ENCODE measurements at regions not wholly inside any gene's neighbourhood (a gene's known extent, or its start where the extent isn't known, plus 50 kb on each side); places are given as distances from the start of the nearest gene placed in this dataset.

GRCh38 chr18:10119528-10119927 lies 205.7 kb downstream of the VAPA start:
- Histone ChIP-seq H4K5ac (ENCODE audit: insufficient read length, low read depth, low read length) (no peak overlapping the region), H3K56ac (ENCODE audit: insufficient read length, low read depth, low read length) (no peak overlapping the region), H3K9me3 (ENCODE audit: control insufficient read depth, low read depth, low read length) (no peaks in the 10 kb centered on the region), H3K23me2 (ENCODE audit: insufficient read length, low read depth, low read length, poor library complexity, severe bottlenecking) (no peaks in the 10 kb centered on the region), H3K14ac (ENCODE audit: insufficient read depth, low read length) (no peak overlapping the region), H3K79me2 (ENCODE audit: insufficient read depth, low read length) (no peaks in the 10 kb centered on the region), H3K27me3 (ENCODE audit: insufficient read depth, low read length) (no peaks in the 10 kb centered on the region), H2BK12ac (ENCODE audit: insufficient read length, low read depth, low read length) (no peak overlapping the region), H3K27ac (ENCODE audit: insufficient read length, low read depth, low read length) (no peak overlapping the region), H4K8ac (replicated peaks; ENCODE audit: insufficient read length, low read depth, low read length) (no peak overlapping the region), H2AK5ac (ENCODE audit: insufficient read length, low read length) (no peak overlapping the region), H3K4ac (ENCODE audit: low read depth, low read length) (no peak overlapping the region), H4K20me1 (ENCODE audit: control insufficient read depth, insufficient read depth, insufficient read length) (no peaks in the 10 kb centered on the region), H2AFZ (ENCODE audit: low read length) (no peak overlapping the region), H3K9ac (ENCODE audit: extremely low read depth, insufficient read length, low read length) (no peak overlapping the region), H3K4me1 (ENCODE audit: insufficient read depth, low read length) (no peaks in the 10 kb centered on the region), H3K23ac (ENCODE audit: insufficient read length, low read depth, low read length) (no peak overlapping the region), H2BK20ac (ENCODE audit: low read depth, low read length, poor library complexity, severe bottlenecking) (no peak overlapping the region), H2BK15ac (ENCODE audit: low read depth, low read length) (no peak overlapping the region), H3T11ph (ENCODE audit: low read length) (no peak overlapping the region), H4K91ac (ENCODE audit: insufficient read length, low read depth, low read length) (no peak overlapping the region), H3K18ac (ENCODE audit: insufficient read length, low read depth, low read length) (no peak overlapping the region), H2BK120ac (ENCODE audit: low read depth, low read length, poor library complexity, severe bottlenecking) (no peak overlapping the region), H3K79me1 (ENCODE audit: insufficient read depth, low read depth, low read length, poor library complexity, severe bottlenecking) (no peaks in the 10 kb centered on the region), H3K4me2 (ENCODE audit: insufficient read depth, insufficient read length, low read length) (no peak overlapping the region), H2BK5ac (ENCODE audit: insufficient read length, low read length) (no peak overlapping the region)
- Mint-ChIP-seq H3K27ac (no peak overlapping the region), H3K4me3 (no peak overlapping the region), H3K4me1 (peaks cover 44 to 51% of the 10 kb centered on the region in 2 experiments), H3K36me3 (ENCODE audit: insufficient read depth in 1 of 3, low read depth in 3 of 3) (peaks cover 0 to 4% (median 2%) of the 10 kb centered on the region in 3 experiments; a peak in 3 of 7 replicates), H3K9me3 (peaks cover 10 to 15% of the 10 kb centered on the region in 2 experiments; a peak in 4 of 5 replicates), H3K27me3 (ENCODE audit: low read depth) (no peaks in the 10 kb centered on the region)
- no peak for TF ChIP-seq CTCF (conservative IDR thresholded peaks at IDR 0.05)
- no peak for DNase-seq
- WGBS (ENCODE audit: extremely low coverage, insufficient read length, low lambda C conversion rate): no CpG with 5 or more reads among the region's 1 CpG

Measured in H9 (cell line).